GM12874 (cell line): ENCODE measurements at regions not wholly inside any gene's neighbourhood (a gene's known extent, or its start where the extent isn't known, plus 50 kb on each side); places are given as distances from the start of the nearest gene placed in this dataset.

ENCODE experiments used
- TF ChIP-seq, protein P1 (sequence below): IDR thresholded peaks from 2 replicates; pipeline ENCODE4 v1.5.1; 2011; ENCODE audit warnings: low read depth, mild to moderate bottlenecking, control low read depth, low read length, moderate library complexity; ENCODE audit not compliant: insufficient read depth

- TF ChIP-seq, protein P1, sequence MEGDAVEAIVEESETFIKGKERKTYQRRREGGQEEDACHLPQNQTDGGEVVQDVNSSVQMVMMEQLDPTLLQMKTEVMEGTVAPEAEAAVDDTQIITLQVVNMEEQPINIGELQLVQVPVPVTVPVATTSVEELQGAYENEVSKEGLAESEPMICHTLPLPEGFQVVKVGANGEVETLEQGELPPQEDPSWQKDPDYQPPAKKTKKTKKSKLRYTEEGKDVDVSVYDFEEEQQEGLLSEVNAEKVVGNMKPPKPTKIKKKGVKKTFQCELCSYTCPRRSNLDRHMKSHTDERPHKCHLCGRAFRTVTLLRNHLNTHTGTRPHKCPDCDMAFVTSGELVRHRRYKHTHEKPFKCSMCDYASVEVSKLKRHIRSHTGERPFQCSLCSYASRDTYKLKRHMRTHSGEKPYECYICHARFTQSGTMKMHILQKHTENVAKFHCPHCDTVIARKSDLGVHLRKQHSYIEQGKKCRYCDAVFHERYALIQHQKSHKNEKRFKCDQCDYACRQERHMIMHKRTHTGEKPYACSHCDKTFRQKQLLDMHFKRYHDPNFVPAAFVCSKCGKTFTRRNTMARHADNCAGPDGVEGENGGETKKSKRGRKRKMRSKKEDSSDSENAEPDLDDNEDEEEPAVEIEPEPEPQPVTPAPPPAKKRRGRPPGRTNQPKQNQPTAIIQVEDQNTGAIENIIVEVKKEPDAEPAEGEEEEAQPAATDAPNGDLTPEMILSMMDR, result no peak
These were observed 156.1 kb upstream of the ADAMTSL1 start for GRCh38 chr9:18317896-18318295.

GRCh38 chr9:18319918-18320445 lies 154.0 kb upstream of the ADAMTSL1 start:
- TF ChIP-seq, protein P1, result no peak

- TF ChIP-seq, protein P1, result no peak
These were observed 148.8 kb upstream of the ADAMTSL1 start for GRCh38 chr9:18324928-18325745.

GRCh38 chr9:18327121-18327520 lies 146.8 kb upstream of the ADAMTSL1 start:
- TF ChIP-seq, protein P1, result no peak

- TF ChIP-seq, protein P1, result no peak
These were observed 143.3 kb upstream of the ADAMTSL1 start for GRCh38 chr9:18330401-18331309.

DNA sequence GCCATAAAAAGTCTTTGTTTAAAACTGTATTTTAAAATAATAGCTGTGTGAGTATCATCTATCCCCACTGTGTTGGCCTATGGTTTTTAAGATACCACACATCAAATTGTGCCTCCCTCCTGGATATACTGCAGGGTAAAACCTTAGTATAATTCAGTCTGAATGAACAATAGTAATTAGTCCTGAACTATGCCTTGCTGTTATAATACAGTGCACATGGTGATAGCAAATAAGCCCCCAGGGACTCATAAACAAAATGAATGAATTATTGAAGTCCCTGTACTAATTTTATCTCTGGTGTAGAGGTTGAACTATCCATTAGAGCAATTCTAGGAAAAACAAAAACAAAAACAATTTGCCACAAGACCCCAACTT lies 142.7 kb upstream of the ADAMTSL1 start:
- TF ChIP-seq, protein P1, result no peak

- TF ChIP-seq, protein P1, result no peak
These were observed 142.1 kb upstream of the ADAMTSL1 start for GRCh38 chr9:18331808-18332209.
